ENCODE measurements at regions not wholly inside any gene's neighbourhood (a gene's known extent, or its start where the extent isn't known, plus 50 kb on each side); places are given as distances from the start of the nearest gene placed in this dataset.

DNA sequence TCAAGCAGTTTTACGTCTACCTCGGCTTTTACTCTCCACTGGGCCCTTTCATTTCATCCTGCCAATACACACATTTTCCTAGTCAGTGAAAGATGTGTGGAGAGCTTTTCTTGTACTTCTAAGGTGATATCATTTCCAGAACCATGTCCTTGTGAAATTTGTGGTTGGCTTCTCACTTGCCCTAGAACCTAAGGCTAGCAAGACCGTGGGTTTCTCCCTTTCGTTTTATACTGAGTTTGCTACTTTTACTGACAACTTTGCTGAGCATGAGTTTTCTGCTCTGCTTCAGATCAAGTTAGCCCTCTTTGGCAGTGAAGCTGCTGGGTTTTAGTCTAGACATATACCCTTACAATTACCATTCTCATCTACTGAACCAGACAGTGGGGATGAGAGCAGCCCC, 95.7 kb upstream of the FRMPD4 start:
- H3K27ac ChIP-seq = no peak overlapping the region
- no peaks in the 10 kb centered on the region for H3K9me3 ChIP-seq
- H3K27me3 ChIP-seq = peaks cover 0 to 9% (median 3%) of the 10 kb centered on the region in 4 donors
- no peaks in the 10 kb centered on the region for H3K36me3 ChIP-seq
- FAIRE-seq (no peak), ATAC-seq (no peak), DNase-seq (no peak)
- no peak overlapping the region for H3K4me3 ChIP-seq
- WGBS, 2 donors = 51 to 62% methylated on average over 4 of the region's 4 CpGs
- intact Hi-C loops (cut with DNase I) = no loop called here
- TF ChIP-seq, protein P1, sequence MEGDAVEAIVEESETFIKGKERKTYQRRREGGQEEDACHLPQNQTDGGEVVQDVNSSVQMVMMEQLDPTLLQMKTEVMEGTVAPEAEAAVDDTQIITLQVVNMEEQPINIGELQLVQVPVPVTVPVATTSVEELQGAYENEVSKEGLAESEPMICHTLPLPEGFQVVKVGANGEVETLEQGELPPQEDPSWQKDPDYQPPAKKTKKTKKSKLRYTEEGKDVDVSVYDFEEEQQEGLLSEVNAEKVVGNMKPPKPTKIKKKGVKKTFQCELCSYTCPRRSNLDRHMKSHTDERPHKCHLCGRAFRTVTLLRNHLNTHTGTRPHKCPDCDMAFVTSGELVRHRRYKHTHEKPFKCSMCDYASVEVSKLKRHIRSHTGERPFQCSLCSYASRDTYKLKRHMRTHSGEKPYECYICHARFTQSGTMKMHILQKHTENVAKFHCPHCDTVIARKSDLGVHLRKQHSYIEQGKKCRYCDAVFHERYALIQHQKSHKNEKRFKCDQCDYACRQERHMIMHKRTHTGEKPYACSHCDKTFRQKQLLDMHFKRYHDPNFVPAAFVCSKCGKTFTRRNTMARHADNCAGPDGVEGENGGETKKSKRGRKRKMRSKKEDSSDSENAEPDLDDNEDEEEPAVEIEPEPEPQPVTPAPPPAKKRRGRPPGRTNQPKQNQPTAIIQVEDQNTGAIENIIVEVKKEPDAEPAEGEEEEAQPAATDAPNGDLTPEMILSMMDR (IDR thresholded peaks at IDR 0.05) = no peak
- no peaks in the 10 kb centered on the region for H3K4me1 ChIP-seq

DNA sequence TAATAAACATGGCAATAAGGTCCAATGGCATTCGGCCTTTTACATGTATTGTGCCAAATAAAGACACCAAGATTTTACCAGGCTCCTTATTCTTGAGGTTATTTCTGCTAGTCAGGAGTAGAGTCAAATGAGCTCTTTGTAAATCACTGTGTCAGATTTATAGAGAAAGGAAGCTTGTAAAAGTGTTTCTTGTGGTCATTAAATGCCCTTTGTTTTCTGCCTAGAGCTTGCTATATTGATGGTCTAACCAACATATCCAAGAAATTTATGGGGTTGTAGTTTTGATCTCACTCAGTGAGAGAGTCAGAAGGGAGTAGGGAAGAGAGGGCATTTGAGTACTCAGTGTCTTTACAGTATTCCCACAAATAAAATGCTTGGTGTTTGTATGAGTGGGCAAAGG, 86.2 kb upstream of the FRMPD4 start:
- Histone ChIP-seq H3K36me3 (no peaks in the 10 kb centered on the region), H3K4me3 (no peak overlapping the region), H3K27ac (no peak overlapping the region), H3K27me3 (peaks cover 0 to 8% (median 0%) of the 10 kb centered on the region in 4 donors), H3K9me3 (no peaks in the 10 kb centered on the region), H3K4me1 (no peaks in the 10 kb centered on the region)
- FAIRE-seq = no peak
- 42 to 64% methylated on average over 1 of the region's 1 CpG for WGBS, 2 donors
- DNase-seq = no peak
- intact Hi-C loops (cut with DNase I) = no loop called here
- ATAC-seq = no peak
- TF ChIP-seq, protein P1 (IDR thresholded peaks at IDR 0.05) = no peak

DNA sequence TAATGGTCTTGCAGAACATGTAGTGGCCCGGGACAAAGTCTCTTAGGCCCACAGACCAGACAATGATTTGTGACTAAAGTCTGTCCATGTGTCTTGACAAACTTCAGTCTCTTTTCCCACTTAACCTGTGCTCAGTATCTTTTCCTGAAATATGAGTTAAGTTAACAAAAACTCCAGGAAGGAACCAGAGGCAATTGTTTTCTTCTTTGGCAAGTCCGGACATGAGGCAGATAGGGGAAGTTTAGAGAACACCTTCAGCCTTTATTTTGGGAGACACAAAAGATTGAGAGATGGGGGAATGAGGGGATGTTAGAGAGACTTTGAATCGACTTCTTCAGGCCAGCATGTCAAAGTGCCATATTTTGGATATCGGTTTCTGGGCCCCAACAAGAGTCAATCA, 80.2 kb upstream of the FRMPD4 start:
- DNase-seq (no peak), FAIRE-seq (no peak), ATAC-seq (no peak)
- no peaks in the 10 kb centered on the region for H3K9me3 ChIP-seq
- H3K27me3 ChIP-seq = no peaks in the 10 kb centered on the region
- intact Hi-C loops (cut with DNase I) = no loop called here
- no peak overlapping the region for H3K4me3 ChIP-seq
- H3K4me1 ChIP-seq = no peaks in the 10 kb centered on the region
- 52 to 61% methylated on average over 4 of the region's 4 CpGs for WGBS, 2 donors
- H3K36me3 ChIP-seq = no peaks in the 10 kb centered on the region
- no peak overlapping the region for H3K27ac ChIP-seq
- TF ChIP-seq, protein P1 (IDR thresholded peaks at IDR 0.05) = no peak

DNA sequence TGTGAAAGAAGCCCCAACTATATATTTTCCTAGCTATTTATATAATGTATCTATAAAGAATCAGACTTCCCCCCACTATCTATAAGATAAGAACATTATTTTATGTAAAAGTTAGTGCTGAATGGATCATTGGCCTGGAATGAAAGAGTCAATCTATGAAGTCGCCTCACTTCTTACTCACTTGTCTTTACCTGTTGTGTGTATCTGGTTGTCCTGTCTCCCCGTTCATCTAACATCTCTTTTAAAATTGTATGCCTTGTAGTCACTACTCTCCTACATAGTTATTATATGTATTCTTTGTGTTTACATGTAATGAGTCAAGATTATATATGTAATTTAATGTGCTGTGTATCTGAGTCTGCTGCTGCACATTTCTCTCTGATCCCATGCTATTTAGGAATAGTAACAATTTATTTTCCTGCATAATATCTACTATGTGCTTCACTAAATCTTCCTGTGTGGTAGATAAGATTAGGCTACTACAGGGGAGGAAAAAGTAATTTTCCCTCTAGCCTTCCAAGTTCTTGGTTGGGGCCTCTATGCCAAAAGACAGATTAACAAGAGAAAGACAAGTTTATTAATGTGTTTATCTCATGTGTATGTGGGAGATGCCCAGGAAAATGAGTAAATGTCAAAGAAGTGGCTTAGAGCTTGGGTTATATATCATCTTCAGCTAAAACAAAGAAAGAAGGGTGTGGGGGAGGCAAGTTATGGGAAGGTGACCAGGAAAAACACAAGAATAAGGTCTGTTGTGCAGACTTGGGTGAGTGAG, 77.6 kb upstream of the FRMPD4 start:
- ATAC-seq = no peak
- intact Hi-C loops (cut with DNase I) = no loop called here
- peaks cover 0 to 10% (median 0%) of the 10 kb centered on the region in 4 donors for H3K27me3 ChIP-seq
- TF ChIP-seq, protein P1 (IDR thresholded peaks at IDR 0.05) = no peak
- no peaks in the 10 kb centered on the region for H3K36me3 ChIP-seq
- H3K27ac ChIP-seq = no peak overlapping the region
- no peak for DNase-seq
- H3K4me3 ChIP-seq = no peak overlapping the region
- WGBS, 2 donors = 60 to 62% methylated on average over 2 of the region's 2 CpGs
- no peak for FAIRE-seq
- H3K4me1 ChIP-seq = no peaks in the 10 kb centered on the region
- no peaks in the 10 kb centered on the region for H3K9me3 ChIP-seq

DNA sequence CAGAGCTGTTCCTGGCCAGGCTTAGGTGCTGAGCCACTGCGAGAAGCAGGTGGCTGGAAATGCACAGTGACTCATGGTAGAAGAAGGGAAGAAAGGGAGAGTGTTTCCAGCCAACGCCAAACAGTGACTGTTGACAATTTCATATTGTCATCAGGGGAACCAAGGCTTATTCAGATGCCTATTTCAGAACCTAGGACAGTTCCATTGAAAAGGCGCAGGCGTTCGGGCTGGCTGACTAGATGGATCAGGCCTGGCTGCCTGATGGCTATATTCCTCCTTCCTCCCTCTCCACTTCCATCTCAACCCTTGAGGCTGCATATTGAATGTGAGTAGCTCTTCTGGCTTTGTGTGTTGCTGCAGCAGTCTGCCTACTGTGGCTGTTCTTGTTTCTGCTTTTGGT, 73.0 kb upstream of the FRMPD4 start:
- WGBS, 2 donors = 21 to 24% methylated on average over 5 of the region's 5 CpGs
- no peaks in the 10 kb centered on the region for H3K36me3 ChIP-seq
- TF ChIP-seq, protein P1 (IDR thresholded peaks at IDR 0.05) = no peak
- H3K4me3 ChIP-seq = no peak overlapping the region
- no peaks in the 10 kb centered on the region for H3K9me3 ChIP-seq
- no peak for DNase-seq
- H3K4me1 ChIP-seq = no peaks in the 10 kb centered on the region
- FAIRE-seq = no peak
- H3K27ac ChIP-seq = no peak overlapping the region
- intact Hi-C loops (cut with DNase I) = no loop called here
- peaks cover 0 to 16% (median 0%) of the 10 kb centered on the region in 4 donors for H3K27me3 ChIP-seq
- no peak for ATAC-seq
